HG02938 (cell line): ENCODE measurements at regions not wholly inside any gene's neighbourhood (a gene's known extent, or its start where the extent isn't known, plus 50 kb on each side); places are given as distances from the start of the nearest gene placed in this dataset.

Experiments
- ATAC-seq: cut with Tn5 transposase; IDR thresholded peaks from one replicate; pipeline ENCODE4 v1.9.1; 2021; ENCODE audit warnings: mild to moderate bottlenecking, moderate library complexity; ENCODE audit not compliant: unreplicated experiment

DNA sequence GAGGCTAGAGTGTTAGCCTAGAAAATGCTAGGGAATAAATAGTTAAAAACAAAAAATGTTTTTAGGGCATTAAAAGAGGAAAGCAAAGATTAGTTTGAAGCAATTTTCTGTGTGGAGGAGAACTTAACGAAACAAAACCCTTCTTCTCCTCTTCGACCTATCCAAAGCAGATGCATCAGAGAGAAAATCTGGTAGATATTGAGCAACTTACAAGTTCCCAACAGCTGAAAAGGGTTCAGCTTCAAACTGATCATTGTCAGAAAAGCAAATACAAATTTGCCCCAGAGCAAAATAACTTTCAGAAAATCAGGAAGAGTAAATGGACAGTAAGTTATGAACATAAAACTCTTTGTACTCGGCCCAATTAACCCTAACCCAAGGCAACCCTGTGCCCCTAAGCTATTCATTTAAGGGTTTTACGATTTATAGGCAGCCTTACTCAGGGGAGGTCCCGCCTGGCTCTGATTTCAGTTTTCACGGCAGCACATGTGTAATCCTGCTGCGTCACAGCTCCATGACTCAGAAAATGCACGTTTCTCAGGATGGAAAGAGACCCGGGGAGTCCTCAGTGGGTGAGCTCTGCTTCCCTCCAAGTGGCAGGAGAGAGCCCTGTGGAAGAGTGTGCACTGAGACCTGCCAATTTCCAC lies 405.7 kb upstream of the SALL1 start:
- ATAC-seq, result no peak

DNA sequence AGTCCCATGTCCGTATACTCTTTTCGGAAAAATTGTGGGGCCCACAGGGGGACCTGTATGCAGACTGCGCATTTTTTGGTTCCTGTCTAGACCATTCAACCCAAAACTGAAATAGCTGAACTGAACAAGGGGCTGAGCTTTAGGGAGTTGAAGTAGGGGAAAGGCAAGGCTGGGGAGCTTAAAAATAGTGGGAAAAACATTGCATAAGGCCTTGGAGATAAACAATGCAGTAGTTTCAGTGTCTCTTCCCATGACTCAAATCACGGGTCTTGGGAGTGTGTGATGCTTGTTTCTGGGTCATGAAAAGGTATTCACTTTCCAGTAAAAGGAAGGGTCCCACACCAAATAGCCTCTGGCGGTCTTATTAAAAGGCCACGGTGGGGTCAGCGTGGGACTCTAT lies 402.8 kb upstream of the SALL1 start:
- ATAC-seq, result no peak

DNA sequence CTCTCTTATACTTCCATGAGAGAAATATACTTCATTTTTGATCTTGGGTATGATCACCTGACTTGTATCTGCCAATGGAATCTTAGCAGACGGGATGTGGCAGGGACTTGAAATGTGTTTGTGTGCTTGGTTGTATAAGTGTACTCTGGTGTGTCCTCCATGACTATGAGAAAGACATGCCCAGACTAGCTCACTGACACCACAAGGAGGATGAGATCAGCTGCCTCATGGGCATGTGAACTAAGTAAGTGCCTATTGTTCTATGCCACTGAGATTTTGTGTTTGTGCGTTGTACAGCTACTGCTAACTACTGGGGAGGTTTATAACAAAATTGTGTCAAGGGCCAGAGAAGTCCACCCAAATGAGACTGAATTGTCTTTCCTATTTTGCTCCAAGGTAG lies 402.2 kb upstream of the SALL1 start:
- no peak for ATAC-seq

- no peak for ATAC-seq
Observed at GRCh38 chr16:51550800-51551347, 399.8 kb upstream of the SALL1 start.

DNA sequence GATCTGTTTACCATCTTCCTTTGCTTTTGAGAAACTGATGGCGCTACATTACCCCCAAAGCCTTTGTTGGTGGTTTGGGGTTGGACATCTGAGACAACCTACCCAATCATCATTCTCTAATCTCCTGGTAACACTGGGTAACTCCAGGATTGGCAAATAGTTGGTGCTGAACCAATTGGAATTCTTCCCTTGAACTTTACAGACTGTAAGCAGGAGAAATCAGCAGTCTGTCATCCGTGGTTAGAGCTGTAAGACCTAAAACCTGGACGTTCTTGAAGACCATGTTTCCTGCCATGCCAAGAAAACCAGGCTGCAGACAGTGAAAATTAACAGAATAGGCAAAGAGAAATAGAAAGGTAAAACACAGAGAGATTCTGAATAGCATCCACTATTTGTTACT lies 398.8 kb upstream of the SALL1 start:
- ATAC-seq, result no peak

- no peak for ATAC-seq
Observed at GRCh38 chr16:51545951-51546350, 394.9 kb upstream of the SALL1 start.

DNA sequence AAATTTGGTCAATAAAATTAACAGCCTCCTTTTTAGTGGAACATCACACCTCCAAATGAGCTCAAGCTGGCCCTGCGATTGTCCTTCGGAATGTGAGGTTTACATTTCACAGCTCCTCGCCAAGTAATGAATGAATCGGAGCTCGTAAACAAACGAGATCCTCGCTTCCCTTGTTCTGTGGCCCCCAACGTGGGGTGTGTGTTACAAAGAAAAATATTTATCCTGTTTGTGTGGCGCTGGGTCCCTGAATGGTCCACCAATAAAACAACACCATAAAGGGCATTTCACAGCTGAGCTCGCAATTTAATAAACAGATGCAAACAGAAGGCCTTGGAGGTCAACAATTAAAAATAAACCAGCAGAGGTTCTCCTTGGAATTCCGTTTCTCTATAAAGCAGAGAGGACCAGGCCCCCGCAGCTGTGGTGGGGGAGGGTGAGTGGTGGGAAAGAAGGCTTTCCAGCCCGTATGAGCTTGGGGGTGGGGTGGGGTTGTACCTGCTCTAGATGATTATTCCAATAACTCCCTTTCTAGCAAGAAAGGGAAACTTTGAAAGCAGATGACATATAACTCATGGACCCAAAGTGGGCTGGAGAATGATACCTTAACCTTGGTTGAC lies 393.9 kb upstream of the SALL1 start:
- no peak for ATAC-seq

DNA sequence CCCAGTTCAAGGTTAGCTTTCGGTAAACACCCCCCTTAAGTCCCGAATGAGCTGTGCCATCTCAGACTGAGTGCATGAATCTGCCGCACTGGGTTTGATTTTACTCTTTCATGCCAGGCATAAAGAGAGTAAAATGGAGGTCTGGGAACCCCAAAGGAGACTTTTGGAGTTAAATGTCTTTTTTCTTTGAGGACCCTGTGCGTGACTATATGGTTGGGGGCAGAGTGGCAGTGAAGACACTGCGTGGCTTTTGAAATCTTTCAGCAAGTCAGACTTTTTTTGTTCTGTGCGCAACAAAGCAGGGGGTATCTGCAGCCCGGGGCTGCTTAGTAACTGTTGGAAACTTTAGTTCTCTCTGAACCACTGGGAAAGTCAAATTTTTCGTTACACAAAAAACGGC lies 392.9 kb upstream of the SALL1 start:
- ATAC-seq, result no peak

DNA sequence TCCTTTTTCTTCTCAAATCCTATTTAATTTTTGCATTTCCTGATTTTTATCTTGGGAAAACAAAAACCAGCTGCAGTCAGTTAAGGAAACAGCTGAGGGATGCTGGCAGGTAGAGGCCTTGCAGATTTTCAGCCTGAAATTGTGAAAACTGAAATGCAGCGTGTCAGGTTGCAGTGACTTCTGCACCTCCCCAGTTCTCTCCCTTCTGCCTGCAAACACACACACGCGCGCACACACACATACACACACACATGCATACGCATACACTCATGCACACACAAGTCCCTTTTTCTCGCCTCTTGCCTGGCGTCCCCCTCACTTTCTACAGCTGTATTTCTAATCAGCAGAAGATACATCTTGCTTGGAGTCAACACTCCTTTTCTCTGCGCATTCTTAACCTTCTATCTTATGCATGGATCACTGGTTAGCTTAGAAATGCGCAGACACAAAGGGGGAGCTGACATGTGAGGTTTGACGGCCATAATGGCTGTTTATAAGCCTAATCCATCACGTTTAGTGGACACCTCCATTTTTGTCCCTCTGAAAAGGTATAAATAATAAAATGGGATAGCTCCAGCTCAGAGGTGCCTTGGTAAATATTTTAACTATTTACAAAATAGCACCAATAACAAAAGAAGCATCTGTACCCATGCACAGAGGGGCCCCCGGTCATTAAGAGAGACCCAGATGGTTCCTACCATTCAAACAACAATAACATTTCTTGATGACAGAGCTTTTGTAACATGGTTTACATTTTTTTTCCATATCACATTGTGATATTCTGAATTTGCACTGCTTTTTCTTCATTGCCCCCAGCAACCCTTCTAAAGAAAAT lies 392.1 kb upstream of the SALL1 start:
- ATAC-seq, result no peak

- no peak for ATAC-seq
Observed at GRCh38 chr16:51540259-51540658, 389.2 kb upstream of the SALL1 start.

GRCh38 chr16:51538707-51539498 lies 387.8 kb upstream of the SALL1 start:
- no peak for ATAC-seq

- no peak for ATAC-seq
Observed at GRCh38 chr16:51535591-51535990, 384.5 kb upstream of the SALL1 start.

GRCh38 chr16:51532551-51532950 lies 381.5 kb upstream of the SALL1 start:
- no peak for ATAC-seq

GRCh38 chr16:51531271-51531670 lies 380.2 kb upstream of the SALL1 start:
- no peak for ATAC-seq

DNA sequence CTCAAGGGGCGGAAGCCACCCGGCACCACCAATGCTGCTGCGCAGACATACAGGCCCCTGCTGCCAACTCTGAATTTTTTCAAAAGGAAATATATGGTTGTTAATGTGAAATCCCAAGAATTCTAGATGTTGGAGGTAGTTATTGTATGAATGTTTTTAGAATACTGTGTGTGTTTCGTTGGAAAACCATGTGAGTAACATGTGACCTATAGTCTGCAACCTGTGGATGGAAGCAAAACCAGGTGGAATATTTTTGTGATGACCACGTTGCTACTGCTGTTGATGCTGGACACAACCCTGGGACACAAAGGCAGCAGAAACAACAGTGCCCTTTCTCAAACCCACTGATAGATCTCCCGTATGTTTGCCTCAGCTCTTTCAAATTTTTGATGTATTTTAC lies 376.3 kb upstream of the SALL1 start:
- ATAC-seq, result no peak

- no peak for ATAC-seq
Observed at GRCh38 chr16:51526621-51527020, 375.6 kb upstream of the SALL1 start.

DNA sequence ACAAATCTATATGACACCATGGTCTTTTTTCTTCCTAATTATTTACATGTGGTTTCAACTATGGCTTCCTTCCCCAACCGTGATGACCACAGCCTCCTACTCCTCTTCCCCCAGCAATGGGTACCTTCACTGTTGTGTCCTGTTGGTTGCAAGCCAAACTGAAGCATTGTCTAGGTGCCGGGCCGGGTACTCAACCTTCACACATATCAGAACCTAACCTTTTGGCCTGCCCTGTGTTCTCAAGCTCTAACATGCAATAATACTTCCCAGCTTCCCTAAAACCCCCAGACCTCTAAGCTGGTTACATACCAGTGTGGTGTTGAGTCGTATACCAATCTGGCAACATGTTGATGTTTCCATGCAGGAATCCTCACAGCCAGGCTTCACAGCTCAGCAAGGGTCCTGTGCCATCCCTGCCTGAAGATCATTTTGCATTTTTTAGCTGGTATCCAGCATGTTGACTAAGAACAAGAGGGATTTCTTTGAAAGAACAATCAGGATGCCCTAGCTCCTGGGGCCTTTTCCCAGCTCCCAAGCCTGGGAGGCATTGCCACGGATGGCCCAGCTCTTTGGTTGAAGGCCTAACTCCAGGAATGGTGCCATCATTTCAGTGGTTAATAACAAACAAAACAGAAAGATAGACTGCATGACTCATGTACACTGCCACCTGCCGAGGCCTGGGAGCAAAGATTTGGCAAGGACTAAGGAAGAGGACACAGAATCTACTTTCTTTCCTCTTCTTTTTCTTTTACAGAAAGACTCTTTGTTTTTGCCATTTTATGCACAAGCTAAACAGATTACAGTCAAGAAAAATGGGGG lies 373.7 kb upstream of the SALL1 start:
- no peak for ATAC-seq

DNA sequence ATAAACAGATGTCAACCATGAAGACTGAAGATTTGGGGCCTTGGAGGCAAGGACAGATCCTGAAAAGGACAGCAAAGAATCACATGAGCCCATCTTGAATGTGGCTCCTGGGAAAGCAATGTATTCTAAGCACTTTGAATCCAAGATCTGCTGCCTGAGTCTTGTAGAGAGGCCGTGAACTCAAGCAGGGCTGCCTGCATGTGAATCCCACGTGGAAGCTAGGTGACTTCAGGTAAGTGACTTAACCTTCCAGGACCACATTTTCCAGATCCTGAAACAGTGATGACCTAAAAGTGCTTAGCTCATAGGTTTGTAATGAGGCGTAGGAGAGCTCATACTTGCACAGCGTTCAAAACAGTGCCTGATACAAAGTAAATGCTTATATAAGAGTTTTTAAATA lies 373.0 kb upstream of the SALL1 start:
- ATAC-seq, result no peak

DNA sequence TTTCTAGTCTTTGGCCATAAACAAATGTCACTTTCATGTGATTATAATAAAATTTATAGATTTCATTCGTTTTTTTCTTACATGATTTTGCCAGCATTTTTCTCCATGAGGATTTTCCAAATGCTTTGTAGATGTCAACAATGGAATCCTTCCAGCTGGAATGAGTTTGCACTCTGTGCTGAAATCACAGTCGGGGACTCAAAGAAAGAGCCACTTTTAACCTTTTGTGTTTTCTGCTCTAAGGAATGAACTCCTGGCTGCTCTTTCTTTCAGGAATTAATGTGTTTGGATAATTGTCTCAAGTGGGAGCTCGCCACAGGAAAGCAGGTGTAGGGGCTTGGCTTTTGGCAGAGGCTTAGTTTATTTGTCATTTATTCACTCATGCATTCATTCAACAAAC lies 372.3 kb upstream of the SALL1 start:
- ATAC-seq, result no peak

GRCh38 chr16:51522902-51523301 lies 371.8 kb upstream of the SALL1 start:
- no peak for ATAC-seq
